ENCODE measurements at regions not wholly inside any gene's neighbourhood (a gene's known extent, or its start where the extent isn't known, plus 50 kb on each side); places are given as distances from the start of the nearest gene placed in this dataset.

DNA sequence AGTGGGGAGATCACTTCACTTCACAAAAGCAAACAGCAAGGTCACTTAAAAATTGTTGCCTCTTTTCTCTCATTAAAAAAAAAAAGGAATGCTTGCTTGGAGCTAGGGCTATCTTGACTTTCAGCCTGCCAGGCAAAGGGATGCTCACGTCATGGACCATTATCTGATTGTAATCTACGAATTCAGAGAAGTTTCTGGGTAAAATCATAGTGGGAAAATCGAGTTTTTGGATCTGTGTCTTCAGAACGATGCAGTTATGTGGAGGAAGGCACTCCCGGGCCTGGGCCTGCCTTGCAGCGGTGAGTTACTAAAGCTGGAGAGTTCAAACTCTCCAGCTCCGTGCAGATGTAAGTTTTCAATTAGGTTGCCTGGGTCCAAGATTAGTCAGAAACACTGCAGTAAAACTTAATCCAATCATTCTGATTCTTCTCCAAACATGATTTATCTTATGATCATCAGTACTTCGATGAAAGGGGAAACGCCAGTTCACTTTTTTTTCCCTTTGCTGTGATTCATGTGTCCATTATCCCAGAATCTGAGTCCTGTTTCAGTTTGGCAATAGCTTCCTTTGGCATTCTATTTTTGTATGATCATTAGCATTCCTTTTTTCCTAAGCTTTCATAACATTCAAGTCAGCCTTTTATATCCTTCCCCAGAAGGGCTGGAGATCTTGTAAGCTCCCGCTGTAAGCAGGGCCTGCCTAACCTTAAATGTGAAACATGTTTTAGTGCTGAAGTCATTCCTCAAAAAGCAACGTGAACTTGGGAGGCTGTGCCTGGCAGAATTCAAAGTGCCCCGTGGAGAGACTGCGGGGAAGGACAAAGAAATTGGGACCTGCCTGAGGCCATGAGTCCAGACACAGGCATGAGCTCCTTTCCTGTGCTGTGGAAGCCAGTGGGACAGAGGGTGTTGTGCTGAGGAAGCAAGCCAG is 119.3 kb upstream of the TWIST2 start:
- no peak for FAIRE-seq
- no peak for DNase-seq
- 51 to 57% methylated on average over 13 of the region's 13 CpGs for WGBS, 2 donors
- Histone ChIP-seq H3K9me3 (no peaks in the 10 kb centered on the region), H3K27me3 (no peaks in the 10 kb centered on the region), H3K4me3 (no peak overlapping the region), H3K36me3 (no peaks in the 10 kb centered on the region), H3K27ac (no peak overlapping the region), H3K4me1 (no peaks in the 10 kb centered on the region)
- peak in 3 of 4 donors; percentile 37 to 49 (median 45) for ATAC-seq
- intact Hi-C loops (cut with DNase I): no loop called here
- TF ChIP-seq, protein P1, sequence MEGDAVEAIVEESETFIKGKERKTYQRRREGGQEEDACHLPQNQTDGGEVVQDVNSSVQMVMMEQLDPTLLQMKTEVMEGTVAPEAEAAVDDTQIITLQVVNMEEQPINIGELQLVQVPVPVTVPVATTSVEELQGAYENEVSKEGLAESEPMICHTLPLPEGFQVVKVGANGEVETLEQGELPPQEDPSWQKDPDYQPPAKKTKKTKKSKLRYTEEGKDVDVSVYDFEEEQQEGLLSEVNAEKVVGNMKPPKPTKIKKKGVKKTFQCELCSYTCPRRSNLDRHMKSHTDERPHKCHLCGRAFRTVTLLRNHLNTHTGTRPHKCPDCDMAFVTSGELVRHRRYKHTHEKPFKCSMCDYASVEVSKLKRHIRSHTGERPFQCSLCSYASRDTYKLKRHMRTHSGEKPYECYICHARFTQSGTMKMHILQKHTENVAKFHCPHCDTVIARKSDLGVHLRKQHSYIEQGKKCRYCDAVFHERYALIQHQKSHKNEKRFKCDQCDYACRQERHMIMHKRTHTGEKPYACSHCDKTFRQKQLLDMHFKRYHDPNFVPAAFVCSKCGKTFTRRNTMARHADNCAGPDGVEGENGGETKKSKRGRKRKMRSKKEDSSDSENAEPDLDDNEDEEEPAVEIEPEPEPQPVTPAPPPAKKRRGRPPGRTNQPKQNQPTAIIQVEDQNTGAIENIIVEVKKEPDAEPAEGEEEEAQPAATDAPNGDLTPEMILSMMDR (IDR thresholded peaks at IDR 0.05): no peak

GRCh38 chr2:238729261-238729935 is 118.5 kb upstream of the TWIST2 start:
- FAIRE-seq (no peak), ATAC-seq (no peak), DNase-seq (no peak)
- WGBS, 2 donors: 62 to 73% methylated on average over 11 of the region's 11 CpGs
- no peaks in the 10 kb centered on the region for H3K36me3 ChIP-seq
- H3K27ac ChIP-seq: no peak overlapping the region
- intact Hi-C loops (cut with DNase I): no loop called here
- no peak overlapping the region for H3K4me3 ChIP-seq
- no peaks in the 10 kb centered on the region for H3K27me3 ChIP-seq
- H3K9me3 ChIP-seq: no peaks in the 10 kb centered on the region
- H3K4me1 ChIP-seq: no peaks in the 10 kb centered on the region
- TF ChIP-seq, protein P1 (IDR thresholded peaks at IDR 0.05): no peak

GRCh38 chr2:238730001-238730669 is 117.8 kb upstream of the TWIST2 start:
- ATAC-seq: no peak
- 69 to 80% methylated on average over 17 of the region's 17 CpGs for WGBS, 2 donors
- DNase-seq: no peak
- no peak overlapping the region for H3K27ac ChIP-seq
- no peak for FAIRE-seq
- H3K36me3 ChIP-seq: no peaks in the 10 kb centered on the region
- H3K4me3 ChIP-seq: no peak overlapping the region
- H3K4me1 ChIP-seq: no peaks in the 10 kb centered on the region
- intact Hi-C loops (cut with DNase I): no loop called here
- H3K9me3 ChIP-seq: no peaks in the 10 kb centered on the region
- TF ChIP-seq, protein P1 (IDR thresholded peaks at IDR 0.05): no peak
- no peaks in the 10 kb centered on the region for H3K27me3 ChIP-seq

DNA sequence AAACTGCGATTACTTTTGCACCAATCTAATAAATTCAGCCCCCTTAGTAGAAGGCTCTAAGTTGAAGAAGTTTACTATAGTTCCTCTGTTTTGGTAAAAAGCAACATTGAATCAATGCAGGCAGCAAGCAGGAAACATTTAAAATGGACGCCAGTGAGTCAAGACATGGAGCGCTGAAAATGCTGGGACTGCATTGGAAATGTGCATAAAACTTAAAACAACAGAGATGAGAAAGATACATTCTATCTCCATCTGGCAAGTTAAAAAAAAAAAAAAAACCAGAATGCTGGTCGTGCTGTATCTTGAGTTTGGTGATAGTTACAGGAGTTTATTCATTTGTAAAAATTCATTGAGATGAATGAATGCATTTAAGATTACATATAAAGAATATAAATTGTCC is 117.0 kb upstream of the TWIST2 start:
- 64 to 74% methylated on average over 4 of the region's 4 CpGs for WGBS, 2 donors
- intact Hi-C loops (cut with DNase I): no loop called here
- TF ChIP-seq, protein P1 (IDR thresholded peaks at IDR 0.05): no peak
- Histone ChIP-seq H3K4me3 (no peak overlapping the region), H3K27ac (no peak overlapping the region), H3K9me3 (no peaks in the 10 kb centered on the region), H3K36me3 (no peaks in the 10 kb centered on the region), H3K27me3 (no peaks in the 10 kb centered on the region), H3K4me1 (no peaks in the 10 kb centered on the region)
- FAIRE-seq (no peak), DNase-seq (no peak), ATAC-seq (no peak)

All from pancreas (tissue), 10 donors.